Heart right ventricle (tissue), 16 donors: ENCODE measurements at regions not wholly inside any gene's neighbourhood (a gene's known extent, or its start where the extent isn't known, plus 50 kb on each side); places are given as distances from the start of the nearest gene placed in this dataset.
A peak's percentile ranks its signal among the peaks of the same experiment; 100 is the strongest.
"Not testable (repeated sequence)": the region's sequence is repeated elsewhere in the genome, so short reads cannot be mapped to it uniquely, and the experiment has no call there.

Source experiments
- ATAC-seq, 8 donors: fragments of 200-7000 bp; cut with Tn5 transposase; one replicate each; pipeline ENCODE4 v1.9.1; 2020; ENCODE audit warnings: mild to moderate bottlenecking in 8 of 8, moderate library complexity in 8 of 8, moderate number of reproducible peaks in 1 of 8
- DNase-seq, 2 donors: peaks; one replicate each; pipeline ENCODE4 v3.0.0-alpha.2; 2020
- H3K27ac ChIP-seq, 10 donors: fragments of 200-600 bp; sonication (generic) in 2 of 10; one replicate each; pipeline versions ENCODE4 v1.5.0 to v1.8.0; 2020 to 2022; ENCODE audit warnings: mild to moderate bottlenecking in 3 of 10
- H3K27me3 ChIP-seq, 7 donors: fragments of 200-600 bp; one replicate each; pipeline ENCODE4 v1.8.0; 2021 to 2022; ENCODE audit warnings: mild to moderate bottlenecking in 2 of 7
- H3K36me3 ChIP-seq, 9 donors: fragments of 200-600 bp; sonication (generic) in 1 of 9; one replicate each; pipeline versions ENCODE4 v1.5.0 to v1.8.0; 2020 to 2022; ENCODE audit warnings: mild to moderate bottlenecking in 2 of 9
- H3K4me1 ChIP-seq, 9 donors: fragments of 200-600 bp; sonication (generic) in 1 of 9; one replicate each; pipeline versions ENCODE4 v1.5.0 to v1.8.0; 2020 to 2022; ENCODE audit warnings: mild to moderate bottlenecking in 4 of 9
- H3K4me3 ChIP-seq, 10 donors: fragments of 200-600 bp; sonication (generic) in 2 of 10; one replicate each; pipeline versions ENCODE4 v1.5.0 to v1.8.0; 2020 to 2022; ENCODE audit warnings: mild to moderate bottlenecking in 7 of 10, moderate library complexity in 2 of 10
- H3K9me3 ChIP-seq, 11 donors: fragments of 200-600 bp in 10 of 11; sonication (generic) in 2 of 11; one replicate each; pipeline versions ENCODE4 v1.5.0 to v1.8.0; 2013 to 2022; ENCODE audit warnings: mild to moderate bottlenecking in 2 of 11, control low read depth in 1 of 11, moderate library complexity in 1 of 11
- CTCF ChIP-seq, 9 donors: fragments of 200-600 bp; sonication (generic) in 2 of 9; IDR thresholded peaks; one replicate each; pipeline versions ENCODE4 v1.5.0 to v1.8.0; 2021 to 2022; ENCODE audit warnings: antibody characterized with exemption in 9 of 9, mild to moderate bottlenecking in 5 of 9, moderate library complexity in 1 of 9
- whole genome bisulfite sequencing, 2 donors: extraction: QIAGEN DNeasy Blood & Tissue Kit; methylation state at CpG; one replicate each; pipeline ENCODE4 v1.1.7; 2013; ENCODE audit warnings: inconsistent platforms in 1 of 2; 5-methylcytosine and 5-hydroxymethylcytosine counted together
- intact Hi-C, 10 donors: fragments of 100-400 bp; cut with DNase I; formaldehyde crosslinking; loops; one replicate each; pipeline versions ENCODE4 v1.11.1 to v1.14.2; 2022
- donor health status: Arrhythmogenic right ventricular cardiomyopathy.
- donor health status: ischemic (EF 13 %, LVEDD 7.1; RV severe dilation, severe dysfunction).
- donor health status: healthy with polysubstance abuse.
- donor health status: DM: no; HTN: yes; CAD: no.
- donor health status: DM: no; HTN: no; CAD: no.
- donor health status: ischemic (EF 25% LVEDD 6.9; RV normal size, moderate dysfunction).
- donor health status: ischemic (EF 25% LVEDD 5.7; RV mildly dilated, moderate dysfunction).
- donor health status: healthy.
- donor health status: DM: yes; HTN: yes; CAD: no.
- donor health status: Ischemic cardiomyopathy.
- donor health status: ischemic (EF 35%, LVEDD 5.7; RV mildly dilated, moderate dysfunction).
- donor health status: nonischemic (EF 11% LVEDD 7.7; RV severe dilation, severe dysfunction).
- donor health status: DM: yes; HTN: yes; CAD: no.
- donor health status: PGD.
- donor health status: ischemic (EF 29% LVEDD 5.4; RV normal size, mild dysfunction).
- donor health status: nonischemic (EF 23%, LVEDD 6.1; RV moderate dilation, normal function).

GRCh38 chr10:9850415-9850814 is 1167.3 kb upstream of the CELF2 start:
- 28 to 54% methylated on average over 3 of the region's 3 CpGs for WGBS, 2 donors
- no peak for TF ChIP-seq CTCF (IDR thresholded peaks at IDR 0.05)
- DNase-seq (no peak), ATAC-seq (no peak)
- H3K4me1 ChIP-seq, result peaks cover 0 to 7% (median 0%) of the 10 kb centered on the region in 9 donors
- no peaks in the 10 kb centered on the region for H3K36me3 ChIP-seq
- peaks cover 0 to 33% (median 10%) of the 10 kb centered on the region in 11 donors for H3K9me3 ChIP-seq
- H3K27me3 ChIP-seq, result no peaks in the 10 kb centered on the region
- no peak overlapping the region for H3K27ac ChIP-seq
- intact Hi-C loops, result no loop called here
- no peak overlapping the region for H3K4me3 ChIP-seq

- peaks cover 0 to 35% (median 10%) of the 10 kb centered on the region in 11 donors for H3K9me3 ChIP-seq
- no peak for DNase-seq
- no peaks in the 10 kb centered on the region for H3K27me3 ChIP-seq
- intact Hi-C loops, result no loop called here
- no peak overlapping the region for H3K27ac ChIP-seq
- no peak for TF ChIP-seq CTCF (IDR thresholded peaks at IDR 0.05)
- ATAC-seq, result no peak
- peaks cover 0 to 7% (median 0%) of the 10 kb centered on the region in 9 donors for H3K4me1 ChIP-seq
- H3K4me3 ChIP-seq, result no peak overlapping the region
- no peaks in the 10 kb centered on the region for H3K36me3 ChIP-seq
These were observed 1165.9 kb upstream of the CELF2 start for GRCh38 chr10:9851808-9852207.

GRCh38 chr10:9853405-9854355 is 1164.0 kb upstream of the CELF2 start:
- DNase-seq (peak in 1 of 2 donors; percentile 12), ATAC-seq (peak in 6 of 8 donors; percentile 42 to 71 (median 56))
- peak overlapping the region in 1 of 10 donors; percentile 43 for H3K27ac ChIP-seq

GRCh38 chr10:9855451-9855850 is 1162.2 kb upstream of the CELF2 start:
- H3K4me3 ChIP-seq, ATAC-seq, H3K27ac ChIP-seq, DNase-seq, intact Hi-C loops, H3K27me3 ChIP-seq, H3K36me3 ChIP-seq, H3K4me1 ChIP-seq: not testable (repeated sequence)
- peaks cover 0 to 31% (median 10%) of the 10 kb centered on the region in 11 donors for H3K9me3 ChIP-seq
- 93 to 95% methylated on average over 22 of the region's 22 CpGs for WGBS, 2 donors

More at GRCh38 chr10:9853405-9854355, 1164.0 kb upstream of the CELF2 start:
- WGBS, 2 donors, result 26 to 30% methylated on average over 4 of the region's 4 CpGs
- Histone ChIP-seq H3K4me1 (peaks cover 0 to 7% (median 0%) of the 10 kb centered on the region in 9 donors), H3K27me3 (no peaks in the 10 kb centered on the region), H3K36me3 (no peaks in the 10 kb centered on the region), H3K4me3 (no peak overlapping the region), H3K9me3 (peaks cover 0 to 35% (median 10%) of the 10 kb centered on the region in 11 donors)
- peak in 5 of 9 donors; percentile 8 to 40 (median 32) for TF ChIP-seq CTCF (IDR thresholded peaks at IDR 0.05)
- intact Hi-C loops, result no loop called here

- no peak for DNase-seq
- H3K4me3 ChIP-seq, result no peak overlapping the region
- H3K36me3 ChIP-seq, result no peaks in the 10 kb centered on the region
- peaks cover 0 to 3% (median 0%) of the 10 kb centered on the region in 9 donors for H3K4me1 ChIP-seq
- TF ChIP-seq CTCF (IDR thresholded peaks at IDR 0.05), result no peak
- ATAC-seq, result no peak
- H3K9me3 ChIP-seq, result peaks cover 0 to 9% (median 0%) of the 10 kb centered on the region in 11 donors
- intact Hi-C loops, result no loop called here
- H3K27me3 ChIP-seq, result no peaks in the 10 kb centered on the region
- H3K27ac ChIP-seq, result no peak overlapping the region
These were observed 1158.9 kb upstream of the CELF2 start for GRCh38 chr10:9858816-9859215.
